SU-DHL-6 (cell line): ENCODE measurements at regions not wholly inside any gene's neighbourhood (a gene's known extent, or its start where the extent isn't known, plus 50 kb on each side); places are given as distances from the start of the nearest gene placed in this dataset.

Experiments
- H2AFZ ChIP-seq: fragments of 200-600 bp; sonication (generic); 2 replicates; pipeline ENCODE4 v1.6.1; 2014; ENCODE audit warnings: low read depth, mild to moderate bottlenecking, moderate library complexity, mixed read lengths, antibody characterized with exemption, low read length; ENCODE audit not compliant: severe bottlenecking
- H3F3A ChIP-seq: fragments of 200-600 bp; shearing (Covaris generic); 2 replicates; pipeline ENCODE4 v1.6.0; 2016; ENCODE audit warnings: antibody characterized with exemption, mild to moderate bottlenecking; ENCODE audit not compliant: insufficient read depth
- H3K27ac ChIP-seq: fragments of 200-600 bp; sonication (generic); 2 replicates; pipeline ENCODE4 v1.5.1; 2016; ENCODE audit warnings: low read depth, mild to moderate bottlenecking, low read length, moderate library complexity, mixed read lengths
- H3K27me3 ChIP-seq: fragments of 200-600 bp; sonication (generic), shearing (Covaris generic); 2 replicates; pipeline ENCODE4 v1.6.0; 2014; ENCODE audit warnings: mild to moderate bottlenecking, low read length
- H3K36me3 ChIP-seq: fragments of 200-600 bp; sonication (generic); 2 replicates; pipeline ENCODE4 v1.6.1; 2014; ENCODE audit warnings: mild to moderate bottlenecking, low read length, mixed read lengths
- H3K4me2 ChIP-seq: fragments of 300-600, 200-600 bp; shearing (Covaris generic), sonication (generic); 2 replicates; pipeline ENCODE4 v1.6.0; 2014; ENCODE audit warnings: low read length, low read depth, mild to moderate bottlenecking; ENCODE audit not compliant: poor library complexity, severe bottlenecking
- H3K4me3 ChIP-seq: fragments of 200-600 bp; sonication (generic); 2 replicates; pipeline ENCODE4 v1.5.1; 2014; ENCODE audit warnings: antibody characterized with exemption, low read length, mild to moderate bottlenecking, mixed read lengths; ENCODE audit not compliant: insufficient read depth, poor library complexity, severe bottlenecking
- H3K79me2 ChIP-seq: fragments of 200-600 bp; sonication (generic); 2 replicates; pipeline ENCODE4 v1.6.1; 2014; ENCODE audit warnings: mild to moderate bottlenecking, low read length, moderate library complexity; ENCODE audit not compliant: insufficient read depth
- H3K9ac ChIP-seq: fragments of 200-600 bp; sonication (generic); 2 replicates; pipeline ENCODE4 v1.7.0; 2014; ENCODE audit warnings: mild to moderate bottlenecking, low read length
- H3K9me2 ChIP-seq: fragments of 200-600 bp; sonication (generic); replicated peaks from 2 replicates; pipeline ENCODE4 v1.6.1; 2014; ENCODE audit warnings: low read length; ENCODE audit not compliant: insufficient read depth
- H3K9me3 ChIP-seq: fragments of 200-600 bp; sonication (generic); 2 replicates; pipeline ENCODE4 v1.6.1; 2014; ENCODE audit warnings: low read length, mixed read lengths; ENCODE audit not compliant: insufficient read depth
- H4K20me1 ChIP-seq: fragments of 200-600 bp; sonication (generic); 2 replicates; pipeline ENCODE4 v1.6.1; 2014; ENCODE audit warnings: low read depth, mild to moderate bottlenecking, antibody characterized with exemption, low read length, moderate library complexity, mixed read lengths
- EZH2phosphoT487 ChIP-seq: fragments of 200-600 bp; sonication (generic), shearing (Covaris generic); conservative IDR thresholded peaks from 2 replicates; pipeline ENCODE4 v1.6.1; 2018; ENCODE audit warnings: mild to moderate bottlenecking, antibody characterized with exemption, low read length, moderate library complexity, mixed read lengths
- TF ChIP-seq, protein P1 (sequence below): fragments of 200-600 bp; sonication (generic); IDR thresholded peaks from one replicate; pipeline ENCODE4 v1.5.1; 2017; ENCODE audit warnings: antibody characterized with exemption, mild to moderate bottlenecking, low read length, moderate library complexity; ENCODE audit not compliant: insufficient read depth, poor library complexity, severe bottlenecking

DNA sequence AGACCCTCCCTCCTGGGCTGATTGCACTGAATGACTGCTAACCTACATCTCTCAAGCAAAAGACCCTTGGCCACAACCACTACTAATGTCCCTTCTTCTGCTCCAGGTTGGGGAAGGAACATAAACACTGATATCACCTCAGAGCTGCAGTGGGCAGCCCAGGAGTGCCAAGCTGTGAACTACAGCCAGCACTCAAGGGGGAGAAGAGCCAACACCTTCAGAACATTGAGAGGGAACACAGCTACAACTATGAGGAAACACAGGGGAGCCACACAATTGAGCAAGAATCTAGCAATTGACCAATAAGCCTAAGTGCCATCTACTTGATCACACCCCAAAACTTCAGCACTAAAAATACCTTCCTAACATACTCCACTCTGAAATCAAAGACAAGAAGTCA lies 222.8 kb downstream of the SPATA18 start:
- Histone ChIP-seq H3K4me3 (no peak overlapping the region), H3K9ac (no peak overlapping the region), H4K20me1 (no peaks in the 10 kb centered on the region), H3K79me2 (no peaks in the 10 kb centered on the region), H3K36me3 (no peaks in the 10 kb centered on the region), H2AFZ (no peak overlapping the region), H3K4me2 (no peak overlapping the region), H3K27ac (no peak overlapping the region), H3F3A (no peaks in the 10 kb centered on the region), H3K9me2 (no peaks in the 10 kb centered on the region), H3K9me3 (no peaks in the 10 kb centered on the region), H3K27me3 (no peaks in the 10 kb centered on the region)
- TF ChIP-seq, protein P1, sequence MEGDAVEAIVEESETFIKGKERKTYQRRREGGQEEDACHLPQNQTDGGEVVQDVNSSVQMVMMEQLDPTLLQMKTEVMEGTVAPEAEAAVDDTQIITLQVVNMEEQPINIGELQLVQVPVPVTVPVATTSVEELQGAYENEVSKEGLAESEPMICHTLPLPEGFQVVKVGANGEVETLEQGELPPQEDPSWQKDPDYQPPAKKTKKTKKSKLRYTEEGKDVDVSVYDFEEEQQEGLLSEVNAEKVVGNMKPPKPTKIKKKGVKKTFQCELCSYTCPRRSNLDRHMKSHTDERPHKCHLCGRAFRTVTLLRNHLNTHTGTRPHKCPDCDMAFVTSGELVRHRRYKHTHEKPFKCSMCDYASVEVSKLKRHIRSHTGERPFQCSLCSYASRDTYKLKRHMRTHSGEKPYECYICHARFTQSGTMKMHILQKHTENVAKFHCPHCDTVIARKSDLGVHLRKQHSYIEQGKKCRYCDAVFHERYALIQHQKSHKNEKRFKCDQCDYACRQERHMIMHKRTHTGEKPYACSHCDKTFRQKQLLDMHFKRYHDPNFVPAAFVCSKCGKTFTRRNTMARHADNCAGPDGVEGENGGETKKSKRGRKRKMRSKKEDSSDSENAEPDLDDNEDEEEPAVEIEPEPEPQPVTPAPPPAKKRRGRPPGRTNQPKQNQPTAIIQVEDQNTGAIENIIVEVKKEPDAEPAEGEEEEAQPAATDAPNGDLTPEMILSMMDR, result no peak
- TF ChIP-seq EZH2phosphoT487, result no peak

DNA sequence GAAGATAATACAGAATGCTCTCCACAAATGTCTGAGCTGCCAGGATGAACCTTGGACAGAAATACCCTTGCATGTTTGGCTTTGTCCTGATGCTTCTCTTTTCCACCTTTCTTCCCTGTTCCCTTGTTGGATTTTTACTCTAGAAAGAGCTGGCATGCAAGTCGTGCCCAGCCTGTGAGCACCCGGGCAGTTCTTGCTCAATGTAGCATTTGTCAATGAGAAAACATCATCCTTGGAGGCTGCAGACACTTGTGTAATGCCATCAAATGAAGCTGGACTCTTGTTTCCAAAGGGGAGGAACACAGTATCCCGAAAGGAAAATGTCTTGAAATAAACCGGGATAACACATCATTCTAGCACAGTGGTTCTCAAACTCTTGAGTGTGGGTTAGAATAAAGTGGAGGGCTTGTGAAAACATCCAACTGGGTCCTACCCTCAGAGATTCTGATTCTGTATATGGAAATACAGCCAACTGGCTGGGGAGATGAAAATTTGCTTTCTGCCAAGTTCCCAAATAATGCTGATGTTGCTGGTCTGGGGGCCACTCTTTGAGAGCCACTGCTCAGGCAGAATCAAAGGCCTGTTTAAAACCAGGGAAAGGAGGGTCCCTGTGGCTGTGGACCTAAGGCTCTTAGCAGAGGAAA lies 237.2 kb downstream of the SPATA18 start:
- no peaks in the 10 kb centered on the region for H4K20me1 ChIP-seq
- no peak for TF ChIP-seq EZH2phosphoT487
- TF ChIP-seq, protein P1, result no peak
- H3K36me3 ChIP-seq, result no peaks in the 10 kb centered on the region
- no peaks in the 10 kb centered on the region for H3F3A ChIP-seq
- H3K27ac ChIP-seq, result no peak overlapping the region
- no peak overlapping the region for H3K4me2 ChIP-seq
- H2AFZ ChIP-seq, result no peak overlapping the region
- no peaks in the 10 kb centered on the region for H3K27me3 ChIP-seq
- no peaks in the 10 kb centered on the region for H3K9me3 ChIP-seq
- no peaks in the 10 kb centered on the region for H3K9me2 ChIP-seq
- no peak overlapping the region for H3K9ac ChIP-seq
- H3K79me2 ChIP-seq, result no peaks in the 10 kb centered on the region
- no peak overlapping the region for H3K4me3 ChIP-seq

DNA sequence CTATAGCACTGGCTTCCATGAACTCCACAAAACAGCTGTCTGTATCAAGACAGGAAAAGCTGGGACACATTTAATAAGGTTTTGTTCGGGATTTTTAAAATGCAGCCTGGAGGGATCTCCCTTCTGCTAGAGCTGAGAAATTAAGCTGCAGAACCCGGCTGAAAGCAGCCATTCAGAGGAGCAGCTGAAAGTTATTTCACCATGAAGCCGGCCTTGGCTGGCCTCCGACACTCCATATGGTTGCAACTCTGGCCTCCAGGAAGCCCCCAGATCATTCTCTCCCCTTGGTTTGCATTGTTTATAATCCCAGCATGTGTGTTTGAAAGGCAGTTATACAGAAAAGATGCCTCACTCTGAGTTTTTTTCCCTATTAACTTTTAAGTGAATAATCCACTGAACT lies 239.4 kb downstream of the SPATA18 start:
- Histone ChIP-seq H3K36me3 (no peaks in the 10 kb centered on the region), H3K4me3 (no peak overlapping the region), H3K27ac (no peak overlapping the region), H3K79me2 (no peaks in the 10 kb centered on the region), H3K9me3 (no peaks in the 10 kb centered on the region), H3K9ac (no peak overlapping the region), H3F3A (no peaks in the 10 kb centered on the region), H3K27me3 (no peaks in the 10 kb centered on the region), H3K4me2 (no peak overlapping the region), H2AFZ (no peak overlapping the region), H3K9me2 (no peaks in the 10 kb centered on the region), H4K20me1 (no peaks in the 10 kb centered on the region)
- TF ChIP-seq, protein P1, result no peak
- no peak for TF ChIP-seq EZH2phosphoT487
